GM19240 (cell line): ENCODE measurements at regions not wholly inside any gene's neighbourhood (a gene's known extent, or its start where the extent isn't known, plus 50 kb on each side); places are given as distances from the start of the nearest gene placed in this dataset.

Source experiments
- DNase-seq: peaks from one replicate; pipeline ENCODE4 v3.0.0; 2011; ENCODE audit warnings: low spot score; ENCODE audit not compliant: insufficient read length

DNA sequence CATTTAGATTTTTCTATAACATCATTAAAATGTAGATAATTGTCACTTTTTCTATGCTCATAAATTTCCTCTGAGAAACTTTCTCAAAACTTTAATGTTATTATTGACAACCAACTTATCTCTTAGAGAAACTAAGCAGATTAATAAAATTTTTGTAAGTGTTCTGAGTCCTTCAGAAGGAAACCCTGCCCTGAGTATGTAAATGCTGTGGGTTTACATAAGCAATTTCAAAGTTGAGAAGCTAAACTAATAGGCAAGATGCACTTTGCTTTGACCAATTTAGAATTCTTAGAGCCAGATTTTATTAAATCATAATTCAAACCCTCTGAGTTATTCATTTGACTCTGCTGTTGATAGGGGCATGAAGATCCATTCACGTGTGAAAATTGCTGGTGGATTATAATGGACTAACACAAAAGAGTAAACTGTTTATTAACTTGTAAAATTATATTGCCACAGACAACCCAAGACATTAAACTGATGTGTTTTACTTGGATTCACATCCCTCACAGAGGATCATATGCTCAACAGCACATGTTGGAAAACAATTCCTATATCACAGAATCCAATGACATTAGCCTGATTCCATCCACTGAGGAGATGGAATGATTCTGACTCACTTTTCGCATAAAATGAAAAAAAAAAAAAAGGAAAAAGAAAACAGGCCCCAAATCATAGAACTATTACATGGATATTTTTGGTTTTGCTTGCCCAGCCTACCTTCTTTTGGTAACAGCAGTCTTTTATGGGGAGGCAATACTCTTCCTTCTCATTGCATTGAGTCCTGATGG, 453.7 kb upstream of the HTR2A start:
- no peak for DNase-seq

DNA sequence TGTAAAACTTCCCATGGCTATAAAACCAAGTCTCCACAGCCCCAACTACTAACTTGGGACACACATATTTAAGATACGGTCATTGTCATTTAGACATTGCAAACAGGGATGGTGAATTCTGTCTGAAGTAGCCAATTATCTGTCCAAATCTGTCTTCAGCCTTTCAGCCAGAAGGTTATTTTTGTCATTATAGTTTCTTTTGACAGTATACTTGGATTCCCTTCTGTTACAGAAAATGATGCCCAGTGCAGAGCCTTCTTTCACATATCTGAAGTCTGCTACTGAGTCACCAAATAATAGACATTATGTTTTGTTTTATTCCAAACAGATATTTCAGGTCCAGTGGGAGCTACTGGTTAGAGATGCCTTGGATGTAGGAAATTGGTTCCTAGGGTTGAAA, 452.4 kb upstream of the HTR2A start:
- no peak for DNase-seq

DNA sequence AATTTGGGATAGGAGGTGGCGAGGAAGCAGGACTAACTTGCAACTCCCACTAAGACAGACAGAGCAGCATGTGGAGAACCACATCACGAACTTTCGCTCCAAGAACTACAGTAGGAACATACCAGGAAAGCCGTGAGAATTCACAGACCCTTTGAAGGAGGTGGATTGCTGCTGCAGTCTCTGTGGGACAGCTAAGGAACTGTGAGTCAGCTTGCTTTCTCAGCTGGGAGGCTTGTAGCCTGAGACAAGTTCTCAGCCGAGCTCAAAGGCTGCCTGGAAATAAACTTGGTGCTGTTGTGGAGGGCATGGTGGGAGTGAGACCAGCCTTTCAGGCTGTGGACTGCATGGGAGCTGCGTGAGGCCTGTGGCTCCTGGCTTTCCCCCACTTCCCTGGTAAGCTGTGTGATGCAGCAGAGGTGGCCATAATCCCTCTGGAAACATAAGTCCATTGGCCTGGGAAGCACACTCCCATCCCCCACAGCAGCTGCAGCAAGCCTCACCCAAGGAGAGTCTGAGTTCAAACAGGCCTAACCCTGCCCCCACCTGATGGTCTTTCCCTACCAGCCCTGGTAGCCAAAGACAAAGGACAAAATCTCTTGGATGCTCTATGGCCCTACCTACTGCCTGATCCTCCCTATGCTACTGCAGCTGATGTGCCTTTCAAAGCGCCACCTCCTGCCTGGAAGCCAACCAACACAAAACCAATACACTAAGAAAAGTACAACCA, 441.1 kb upstream of the HTR2A start:
- DNase-seq: no peak

DNA sequence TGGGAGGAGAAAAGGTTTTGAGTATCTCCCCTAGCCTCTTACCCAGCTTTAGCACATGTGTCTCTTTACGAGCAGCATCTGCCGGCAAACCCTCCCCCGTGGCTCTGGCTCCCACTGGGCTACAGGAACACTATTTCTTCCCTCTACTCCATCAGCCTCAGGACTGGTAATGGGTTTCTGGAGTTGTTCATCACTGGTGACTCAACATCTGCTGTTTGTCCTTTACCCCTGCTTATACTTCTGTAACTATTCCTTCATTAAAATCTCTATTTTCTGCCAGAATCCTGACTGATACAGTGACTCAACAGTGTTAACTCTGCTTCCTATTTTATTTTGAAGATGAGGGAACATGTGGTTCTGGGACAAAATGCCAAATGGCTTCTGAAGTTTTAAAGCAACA, 437.3 kb upstream of the HTR2A start:
- no peak for DNase-seq

DNA sequence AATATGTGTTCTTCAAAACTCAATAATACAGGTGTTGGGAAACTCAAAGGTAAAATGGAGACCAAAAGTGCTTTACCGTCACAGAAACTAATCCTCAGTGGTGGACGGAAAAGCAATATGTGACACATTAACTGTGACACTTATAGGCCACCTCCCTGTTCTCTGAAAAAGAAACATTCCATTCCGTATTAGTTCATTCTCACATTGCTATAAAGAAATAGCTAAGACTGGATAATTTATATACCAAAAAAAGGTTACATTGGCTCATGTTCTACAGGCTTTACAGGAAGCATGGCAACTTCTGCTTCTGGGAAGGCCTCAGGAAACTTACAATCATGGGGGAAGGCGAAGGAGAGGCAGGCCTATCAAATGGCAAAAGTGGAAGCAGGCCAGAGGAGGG, 435.3 kb upstream of the HTR2A start:
- no peak for DNase-seq

GRCh38 chr13:47330031-47330430, 433.2 kb upstream of the HTR2A start:
- no peak for DNase-seq

DNA sequence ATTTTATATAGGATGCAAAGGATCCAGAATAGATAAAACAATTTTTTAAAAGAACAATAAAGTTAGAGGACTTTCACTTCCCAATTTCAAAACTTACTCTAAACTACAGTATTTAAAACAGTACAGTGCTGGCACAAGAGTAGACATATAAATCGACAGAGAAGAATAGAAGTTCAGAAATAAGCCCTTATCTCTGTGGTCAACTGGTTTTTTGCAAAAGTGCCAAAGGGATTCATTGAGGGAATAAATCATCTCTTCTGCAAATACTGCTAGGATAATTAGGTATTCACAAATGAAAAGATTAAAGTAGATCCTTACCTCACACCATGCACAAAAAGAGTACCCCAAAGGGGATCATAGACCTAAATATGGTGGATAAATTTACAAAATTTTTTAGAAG, 431.0 kb upstream of the HTR2A start:
- no peak for DNase-seq

GRCh38 chr13:47326061-47326460, 429.2 kb upstream of the HTR2A start:
- no peak for DNase-seq

DNA sequence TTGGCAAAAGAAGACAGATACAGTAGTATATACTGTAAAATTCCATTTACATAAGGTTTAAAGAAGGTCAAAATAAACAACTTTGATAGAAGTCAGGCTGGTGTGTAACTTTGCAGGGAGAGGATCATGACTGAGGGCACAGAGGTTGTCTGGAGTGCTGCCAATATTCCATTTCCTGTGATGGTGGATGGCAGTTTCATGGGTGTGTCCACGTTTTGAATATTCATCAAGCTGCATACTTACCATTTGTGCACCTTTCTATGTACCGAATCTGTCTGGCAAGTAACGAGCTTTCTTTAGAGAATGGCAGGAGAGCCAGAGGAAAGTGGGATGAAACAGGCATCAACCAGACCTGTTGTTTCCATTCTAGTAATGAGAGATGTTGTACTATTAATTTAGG, 420.5 kb upstream of the HTR2A start:
- DNase-seq: no peak

GRCh38 chr13:47310401-47310800, 413.5 kb upstream of the HTR2A start:
- DNase-seq: no peak

DNA sequence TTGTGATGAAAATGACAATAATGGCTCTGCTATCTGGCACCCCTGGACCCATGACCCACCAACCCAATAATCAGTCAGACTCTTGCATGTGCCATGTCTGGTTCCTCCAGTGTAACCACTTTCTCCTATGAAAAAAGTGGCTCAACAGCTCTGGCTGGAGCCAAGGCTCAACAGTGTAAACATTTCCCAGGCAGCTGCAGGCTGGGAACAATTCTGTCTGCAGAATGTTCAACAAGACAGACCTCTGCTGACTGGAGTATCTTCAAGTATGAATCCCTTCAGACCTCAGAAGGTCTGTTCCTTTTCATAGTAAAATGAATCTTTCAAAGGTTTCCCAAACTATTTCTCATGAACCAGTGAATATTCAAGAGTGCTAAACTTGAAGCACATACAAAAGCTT, 410.1 kb upstream of the HTR2A start:
- no peak for DNase-seq

DNA sequence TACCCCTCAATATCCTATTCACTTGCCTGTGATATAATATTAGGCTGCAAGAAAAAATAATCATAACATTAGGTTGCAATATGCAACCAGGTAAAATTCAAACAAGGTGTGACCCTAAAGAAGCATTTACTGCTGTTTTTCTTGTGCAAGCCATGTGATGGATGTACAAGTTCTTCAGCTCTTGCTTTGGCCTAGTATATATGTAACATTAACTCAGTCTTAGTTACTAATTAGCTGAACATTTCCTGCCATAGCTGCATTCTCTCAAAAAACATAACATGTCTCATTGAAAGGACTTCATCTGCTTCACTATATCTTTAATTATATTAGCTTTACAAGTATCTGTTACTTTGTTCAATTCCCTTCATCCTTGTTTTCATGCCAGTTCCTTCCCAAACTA, 406.8 kb upstream of the HTR2A start:
- no peak for DNase-seq

DNA sequence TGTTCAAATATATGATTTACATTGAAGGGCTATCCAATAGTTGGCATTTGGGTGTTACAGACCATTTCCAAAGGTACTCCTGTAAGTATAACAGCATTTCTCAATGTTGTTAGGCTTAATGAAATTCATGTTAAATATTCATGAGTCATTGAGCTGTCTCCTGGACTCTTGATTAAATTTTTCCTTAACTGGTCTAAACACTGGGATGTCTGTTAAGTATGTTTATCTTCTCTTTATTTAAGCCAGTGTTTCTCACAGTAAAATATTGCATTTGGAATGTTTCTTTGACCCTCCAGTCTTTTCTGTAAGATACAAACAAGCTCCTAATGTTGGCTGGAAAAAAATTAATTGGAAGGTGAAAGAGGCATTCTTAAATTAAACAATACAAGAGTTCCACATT, 402.5 kb upstream of the HTR2A start:
- no peak for DNase-seq

DNA sequence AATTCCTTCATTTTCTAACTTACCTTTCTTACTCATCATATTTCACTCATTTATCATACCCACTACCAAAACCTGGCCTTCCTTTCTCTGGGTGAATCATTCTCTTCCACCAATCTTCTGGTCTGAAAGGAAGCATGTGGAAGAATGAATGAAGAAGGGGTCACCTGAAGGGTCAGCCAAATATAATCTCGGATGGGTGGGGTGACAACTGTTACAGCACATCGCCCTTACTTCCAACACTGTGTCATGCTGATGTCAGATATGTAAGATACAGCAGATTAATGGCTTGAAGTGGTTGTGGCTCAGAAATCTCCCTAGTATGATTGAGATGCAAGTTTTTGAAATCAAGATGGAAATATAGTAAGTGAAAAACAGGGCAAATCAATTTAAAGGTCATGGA, 401.7 kb upstream of the HTR2A start:
- no peak for DNase-seq

DNA sequence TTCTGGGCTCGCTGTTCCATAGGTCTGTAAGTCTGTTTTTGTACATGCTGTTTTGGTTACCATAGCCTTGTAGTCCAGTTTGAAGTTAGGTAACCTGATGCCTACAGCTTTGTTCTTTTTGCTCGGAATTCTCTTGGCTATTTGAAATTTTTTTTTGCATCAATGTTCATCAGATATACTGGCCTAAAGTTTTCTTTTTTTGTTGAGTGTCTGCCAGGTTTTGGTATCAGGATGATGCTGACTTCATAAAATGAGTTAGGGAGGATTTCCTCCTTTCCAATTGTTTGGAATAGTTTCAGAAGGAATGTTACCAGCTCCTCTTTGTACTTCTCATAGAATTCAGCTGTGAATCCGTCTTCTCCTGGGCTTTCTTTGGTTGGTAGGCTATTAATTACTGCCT, 397.8 kb upstream of the HTR2A start:
- DNase-seq: no peak

GRCh38 chr13:47291107-47291656, 394.3 kb upstream of the HTR2A start:
- no peak for DNase-seq

DNA sequence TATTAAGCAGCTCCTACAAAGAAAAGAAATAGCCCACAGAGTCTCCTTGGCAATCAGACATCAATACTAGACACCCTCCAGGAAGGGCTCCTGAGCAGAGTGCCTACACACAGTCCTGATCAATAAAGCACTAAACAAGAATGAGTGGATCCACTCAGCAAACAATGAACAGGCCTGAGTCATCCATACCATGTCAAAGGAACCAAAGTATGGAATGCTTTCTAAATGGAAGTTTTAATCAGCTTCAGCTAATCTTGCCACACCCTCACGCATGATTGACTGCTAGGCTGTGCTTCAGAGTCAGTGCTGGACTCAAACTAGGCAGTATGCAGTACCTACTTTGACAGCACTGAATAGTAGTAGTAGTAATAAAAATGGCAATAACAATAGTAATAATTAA, 392.7 kb upstream of the HTR2A start:
- no peak for DNase-seq

DNA sequence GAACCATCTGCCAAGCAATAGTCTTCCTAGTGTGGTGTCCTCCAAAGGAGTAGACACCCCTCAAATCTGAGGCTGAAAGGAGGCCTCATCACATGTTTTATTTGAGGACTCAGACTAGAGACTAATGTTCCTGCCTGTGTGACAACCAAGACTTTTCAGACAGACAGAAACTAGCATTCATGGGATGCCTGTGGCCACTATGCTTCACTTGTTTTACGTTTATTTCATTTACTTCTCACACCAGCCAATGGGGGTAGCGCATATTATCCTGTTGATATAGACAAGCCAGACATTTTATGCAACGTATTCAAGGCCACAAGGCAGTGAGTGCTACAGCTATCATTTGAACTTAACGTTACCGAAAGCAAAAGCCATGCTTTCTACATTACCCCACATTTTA, 391.7 kb upstream of the HTR2A start:
- no peak for DNase-seq

DNA sequence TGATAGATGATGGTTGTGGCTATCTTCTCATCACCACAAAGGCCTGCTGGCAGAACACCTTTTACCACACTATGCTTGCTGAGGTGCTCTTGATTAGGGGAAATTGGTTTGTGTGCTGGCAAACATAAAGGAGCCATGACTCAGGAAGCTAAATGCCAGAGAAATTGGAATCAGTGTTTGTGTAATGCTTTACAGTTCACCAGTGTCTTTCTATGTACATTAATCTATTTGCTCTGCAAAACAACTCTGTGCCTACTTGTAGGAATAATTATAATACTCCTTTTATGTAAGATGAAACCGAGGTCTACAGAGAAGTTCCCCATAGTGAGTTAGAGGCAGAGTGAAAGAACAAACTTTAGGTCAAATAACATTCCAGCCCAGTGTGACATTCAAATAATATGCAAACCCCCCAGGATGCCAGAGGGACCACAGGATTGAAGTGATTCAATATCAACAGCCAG, 390.5 kb upstream of the HTR2A start:
- DNase-seq: no peak

- no peak for DNase-seq
Measured at GRCh38 chr13:47281991-47282390, 385.1 kb upstream of the HTR2A start.

GRCh38 chr13:47279920-47280319, 383.1 kb upstream of the HTR2A start:
- no peak for DNase-seq

- DNase-seq: no peak
Measured at GRCh38 chr13:47277774-47278173, 380.9 kb upstream of the HTR2A start.

GRCh38 chr13:47268270-47268669, 371.4 kb upstream of the HTR2A start:
- no peak for DNase-seq
